Stimulated activated CD8-positive, alpha-beta memory T cell treated with anti-CD3 and anti-CD28 coated beads, Interleukin-4, amount 100 ng/mL, for 4 hours (primary cell): ENCODE measurements at regions not wholly inside any gene's neighbourhood (a gene's known extent, or its start where the extent isn't known, plus 50 kb on each side); places are given as distances from the start of the nearest gene placed in this dataset.

Experiments used
- DNase-seq, 2 donors: peaks; one replicate each; pipeline ENCODE4 v3.0.0-alpha.2; 2020; ENCODE audit warnings: low read depth in 2 of 2, low spot score in 1 of 2

DNA sequence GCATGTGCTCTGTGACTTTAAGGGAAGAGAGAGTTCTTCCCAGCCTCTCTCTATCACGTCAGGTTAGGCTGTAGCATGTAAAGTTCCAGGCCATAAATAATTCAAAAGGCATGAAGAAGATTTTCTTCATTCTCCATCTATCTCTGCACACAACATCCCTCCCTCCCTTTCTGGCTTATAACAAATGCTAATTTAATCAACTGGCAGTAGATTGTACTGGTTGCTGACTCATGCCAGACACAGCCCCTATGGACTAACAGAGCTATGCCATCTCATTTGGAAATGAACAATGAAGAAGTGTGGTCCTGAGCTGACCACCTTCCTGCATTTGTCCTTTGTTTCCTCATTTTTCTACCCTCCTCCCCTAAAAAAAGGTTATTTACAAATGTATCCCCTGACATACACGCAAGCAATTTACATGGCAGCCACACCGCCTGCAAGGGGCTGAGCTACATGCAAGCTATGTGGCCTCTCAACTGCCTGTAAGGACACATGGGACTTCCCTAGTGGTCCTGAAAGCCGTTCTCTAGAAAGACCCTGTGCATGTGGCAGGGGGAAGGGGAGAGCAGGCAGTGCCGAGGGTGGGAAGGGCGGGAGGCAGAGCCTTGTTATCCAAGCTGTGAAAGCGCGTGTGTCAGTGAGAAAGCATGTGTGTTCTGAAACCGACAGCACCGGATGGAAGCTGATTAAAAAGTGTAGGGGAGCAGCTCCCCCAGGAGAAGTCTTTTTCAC, 90.9 kb upstream of the KLF7 start:
- DNase-seq = no peak

DNA sequence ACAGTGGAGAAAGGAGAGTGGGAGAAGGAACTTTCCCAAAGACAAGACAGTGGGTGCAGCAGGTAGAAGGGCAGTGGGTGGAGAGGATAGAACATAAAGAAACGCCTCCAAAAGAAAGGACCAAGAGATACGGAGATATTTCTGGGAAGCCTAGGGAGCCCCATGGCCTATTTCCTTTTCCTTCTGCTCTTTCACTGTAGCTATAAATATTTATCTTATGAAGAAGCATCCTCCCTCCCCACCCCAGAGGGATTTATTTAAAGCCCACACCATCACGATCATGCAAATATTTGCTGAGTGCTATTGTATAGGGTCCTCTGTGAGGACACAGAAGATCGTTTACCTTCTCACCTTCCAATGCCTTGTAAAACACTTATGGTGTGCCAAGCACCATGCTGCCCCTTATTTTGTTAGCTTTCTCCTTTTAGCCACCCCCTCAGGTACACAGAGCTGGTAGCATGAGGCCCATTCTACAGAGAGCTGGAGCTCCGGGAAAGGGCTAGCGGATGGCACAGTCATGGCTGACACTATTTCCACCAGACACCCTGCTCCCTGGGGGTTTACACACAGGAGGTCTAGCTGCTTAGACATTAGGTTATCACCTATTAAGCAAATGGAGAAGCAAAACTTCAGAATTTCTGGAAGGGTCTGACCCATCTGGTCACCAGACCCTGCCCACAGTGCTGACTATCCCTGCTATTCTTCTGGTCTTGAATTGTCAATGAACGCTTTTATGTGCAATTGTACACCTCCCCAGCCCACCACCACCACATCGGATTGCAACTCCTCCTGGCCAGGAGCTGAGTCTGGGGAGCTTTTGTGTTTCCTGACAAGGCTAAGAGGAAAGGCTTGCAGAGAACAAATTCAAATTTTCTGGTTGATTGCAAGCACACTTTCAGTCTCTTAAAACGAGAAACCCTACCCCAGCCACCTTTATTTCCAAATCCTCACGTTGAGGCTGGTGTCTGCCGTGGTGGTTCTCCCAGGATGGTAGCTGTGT, 91.8 kb upstream of the KLF7 start:
- DNase-seq = no peak

DNA sequence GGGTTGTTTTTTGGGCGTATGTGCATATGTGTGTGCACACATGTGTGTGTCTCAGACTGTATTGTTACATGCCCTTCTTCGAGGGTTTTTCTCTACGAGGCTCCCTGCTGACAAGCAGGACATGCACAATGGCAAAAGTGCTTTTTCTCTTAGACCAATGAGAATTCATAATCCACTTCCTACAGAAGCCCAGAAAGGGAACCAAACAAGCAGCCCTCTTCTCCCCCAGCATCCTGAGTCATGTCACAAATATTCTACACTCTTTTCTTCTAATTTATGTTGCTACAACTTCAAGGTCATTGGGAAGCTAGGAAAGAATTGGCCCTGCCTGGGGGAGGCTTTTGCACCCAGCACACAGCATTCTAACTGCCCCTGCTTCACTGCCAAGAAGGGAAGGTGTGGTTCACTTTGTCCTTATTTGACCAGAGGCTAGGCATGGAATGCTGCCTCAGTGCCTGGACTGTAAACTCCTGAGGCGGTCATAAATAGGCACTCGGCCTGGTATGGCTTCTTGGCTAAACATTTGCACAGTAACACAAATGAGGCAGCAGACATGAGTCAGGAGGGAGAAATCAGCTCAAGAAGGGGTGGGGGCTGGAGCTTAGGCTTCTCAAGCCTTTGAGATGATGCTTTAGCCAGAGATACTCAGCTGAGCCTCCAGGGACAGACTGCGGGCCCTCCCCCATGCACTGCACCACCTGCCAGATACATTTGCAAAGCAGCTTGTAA, 92.7 kb upstream of the KLF7 start:
- DNase-seq = no peak

DNA sequence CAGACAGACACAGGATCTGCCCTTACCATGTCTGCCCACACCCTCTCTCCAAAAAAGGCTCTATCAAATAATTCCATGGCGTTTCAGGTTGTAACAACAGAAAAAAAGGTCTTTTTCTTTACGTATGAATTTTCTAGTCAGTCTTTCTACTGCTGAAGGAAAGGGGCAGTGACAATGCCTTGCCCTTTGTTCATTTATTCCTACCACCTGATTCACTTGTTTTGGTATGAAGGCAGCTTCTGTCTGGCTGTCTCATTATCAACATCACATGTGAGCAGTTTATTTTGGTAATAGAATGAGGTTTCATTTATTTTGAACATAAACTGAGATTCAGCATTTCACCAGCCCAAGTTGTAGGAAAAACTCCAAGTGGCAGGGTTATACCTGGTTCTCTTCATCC, 94.3 kb upstream of the KLF7 start:
- no peak for DNase-seq

DNA sequence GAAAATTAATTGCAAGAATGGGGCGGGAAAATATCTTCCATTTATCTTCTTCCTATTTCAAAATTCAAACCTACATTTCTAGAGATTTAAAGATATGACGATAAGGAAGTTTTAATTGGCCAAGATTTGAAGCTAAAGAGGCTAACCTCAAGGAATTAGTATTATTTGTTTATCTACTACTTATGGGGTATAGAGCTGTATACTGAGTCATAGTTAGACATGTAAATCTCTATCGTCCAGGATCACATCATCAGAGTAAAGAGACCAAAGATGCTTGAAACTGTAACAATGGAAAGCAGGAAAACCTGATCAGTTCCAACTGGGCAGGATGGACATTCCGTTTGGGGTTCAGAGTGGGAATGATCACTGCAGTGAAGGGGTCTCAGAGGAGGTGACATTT, 95.2 kb upstream of the KLF7 start:
- no peak for DNase-seq

DNA sequence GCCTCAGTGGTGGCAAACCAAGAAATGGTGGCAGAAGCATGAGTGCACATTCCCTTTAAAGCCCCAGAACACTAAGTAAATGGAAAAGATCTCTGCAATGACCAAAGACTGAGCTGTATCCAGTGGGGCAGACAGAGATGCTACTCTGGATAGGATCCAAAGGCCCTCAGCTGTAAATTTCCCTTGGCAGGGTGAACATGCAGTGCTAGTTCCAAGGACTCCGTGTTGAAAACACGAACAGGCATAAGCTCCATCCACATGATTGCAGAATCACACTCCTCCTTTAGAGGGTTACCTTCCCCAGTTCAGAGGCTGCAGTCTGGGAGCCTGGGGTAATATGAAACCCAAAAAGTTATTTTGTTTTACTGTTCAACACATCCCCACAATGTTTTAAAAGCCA, 98.6 kb upstream of the KLF7 start:
- DNase-seq = no peak

DNA sequence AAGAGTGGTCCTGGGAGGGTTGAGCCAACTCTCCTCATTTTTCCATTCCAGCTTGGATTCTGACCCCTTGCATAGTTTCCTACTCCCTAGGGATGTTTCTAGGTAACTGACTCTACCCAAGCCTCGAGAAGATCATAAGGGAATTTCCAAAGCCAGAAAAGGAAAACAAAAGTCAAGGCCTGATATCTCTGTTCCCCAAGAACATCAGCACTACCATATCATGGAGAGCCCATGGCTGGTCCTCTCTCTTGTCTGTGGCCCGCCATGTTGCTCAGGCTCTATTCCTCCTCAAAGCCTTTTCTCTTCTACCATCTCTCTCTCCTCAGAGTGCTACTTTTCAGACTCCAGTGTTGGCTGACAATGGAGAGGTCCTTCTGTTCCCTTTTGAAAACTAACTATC, 99.6 kb upstream of the KLF7 start:
- DNase-seq = no peak

DNA sequence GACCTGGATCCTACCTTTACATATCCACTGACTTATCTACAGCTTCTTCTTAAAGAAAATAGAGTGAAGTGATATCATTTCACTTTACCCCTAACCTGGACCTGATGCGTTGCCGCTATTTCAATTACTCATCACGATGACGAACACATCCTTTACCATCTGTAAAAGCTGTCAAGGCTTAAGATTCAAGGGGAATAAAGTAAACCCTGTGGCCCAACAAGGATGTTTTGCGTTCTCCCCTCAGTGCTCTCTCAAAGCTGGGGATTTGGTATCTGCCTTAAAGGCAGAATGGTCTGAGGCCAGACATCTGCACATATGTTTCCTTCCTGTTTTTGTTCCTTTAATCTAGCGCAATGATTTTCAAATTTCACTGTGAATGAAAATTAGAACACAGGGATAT, 100.1 kb upstream of the KLF7 start:
- DNase-seq = no peak

DNA sequence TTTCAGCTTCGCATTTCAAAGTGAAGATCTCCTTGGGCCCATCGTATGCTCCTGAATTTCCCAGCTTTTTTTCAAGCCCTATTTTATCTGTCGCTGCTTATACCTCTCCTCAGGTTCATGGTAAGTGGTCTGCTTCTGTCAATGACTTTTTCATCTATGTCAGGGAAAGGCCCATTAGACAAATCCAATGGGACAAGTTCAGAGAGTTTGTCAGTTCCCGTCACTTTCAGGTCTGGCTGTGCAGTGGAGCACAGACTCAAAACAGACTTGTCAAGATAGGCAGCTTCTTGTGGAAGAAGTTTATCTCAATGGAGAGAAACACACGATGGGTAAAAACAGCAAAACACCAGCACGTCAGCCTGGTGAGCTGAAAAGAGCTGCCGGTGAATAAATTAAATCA, 100.9 kb upstream of the KLF7 start:
- DNase-seq = no peak

DNA sequence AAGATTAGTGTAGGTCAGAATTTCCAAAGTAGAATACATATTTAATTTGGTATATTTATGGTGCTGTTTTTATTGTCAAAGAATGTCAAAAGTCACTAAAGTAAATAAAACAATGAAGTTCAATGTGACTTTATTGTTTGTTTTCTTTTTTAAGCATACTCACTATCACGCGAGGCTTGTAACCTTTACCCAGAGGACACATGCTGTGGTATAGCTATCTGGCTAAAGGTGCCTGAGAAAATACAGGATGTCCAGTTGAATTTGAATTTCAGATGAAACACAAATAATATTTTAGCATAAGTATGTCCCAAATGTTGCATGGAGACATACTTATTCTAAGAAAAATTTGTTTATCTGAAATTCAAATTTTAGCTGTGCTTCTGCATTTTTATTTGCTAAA, 103.3 kb upstream of the KLF7 start:
- DNase-seq = no peak

DNA sequence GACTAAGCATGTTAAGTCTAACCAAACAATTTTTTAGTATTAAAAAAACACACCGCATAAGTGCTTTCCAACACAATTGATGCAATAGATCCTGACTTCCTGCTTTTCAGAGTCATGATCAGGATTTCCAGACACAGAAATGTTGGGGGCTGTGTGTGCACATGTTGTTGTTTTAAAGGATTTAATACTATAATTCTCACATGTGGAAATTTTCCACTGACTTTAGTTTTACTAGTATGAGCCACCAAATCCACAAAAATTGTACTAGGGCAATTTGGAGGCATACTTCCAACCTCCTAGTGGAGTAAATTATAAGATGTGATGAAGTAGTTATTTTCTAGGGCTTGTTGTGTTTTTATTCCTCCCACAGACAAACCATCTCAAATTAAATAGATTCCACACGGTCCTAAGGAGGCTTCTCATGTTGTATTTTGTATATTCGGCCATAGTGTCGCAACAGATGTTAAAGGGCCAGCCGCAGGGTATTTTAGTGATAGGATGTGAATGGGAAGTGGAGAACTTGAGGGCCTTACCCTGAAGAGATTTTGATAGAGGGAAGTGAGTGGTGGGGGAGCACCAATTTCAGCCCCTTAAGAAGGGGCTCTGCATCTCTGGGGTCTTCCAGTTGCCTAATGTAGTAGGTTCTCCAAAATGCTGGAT, 108.9 kb upstream of the KLF7 start:
- no peak for DNase-seq

DNA sequence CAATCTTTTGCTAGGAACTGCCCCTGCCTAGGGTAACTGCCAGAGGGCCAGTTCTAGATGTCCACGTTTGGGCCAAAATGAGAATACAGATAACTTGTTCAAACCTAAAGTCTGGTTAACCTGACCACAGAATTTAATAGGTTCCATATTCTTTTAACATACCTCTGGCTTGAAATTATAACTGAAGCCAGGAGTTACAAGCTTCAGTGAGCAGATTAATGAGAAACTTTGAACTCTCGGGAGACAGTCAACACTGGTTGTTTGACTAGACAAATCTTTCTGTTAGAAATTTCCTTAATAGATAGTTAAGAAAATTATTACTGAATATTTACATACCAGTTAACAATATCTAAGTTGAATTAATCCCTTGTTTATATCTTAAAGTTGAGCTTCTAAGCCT, 110.0 kb upstream of the KLF7 start:
- DNase-seq = no peak

DNA sequence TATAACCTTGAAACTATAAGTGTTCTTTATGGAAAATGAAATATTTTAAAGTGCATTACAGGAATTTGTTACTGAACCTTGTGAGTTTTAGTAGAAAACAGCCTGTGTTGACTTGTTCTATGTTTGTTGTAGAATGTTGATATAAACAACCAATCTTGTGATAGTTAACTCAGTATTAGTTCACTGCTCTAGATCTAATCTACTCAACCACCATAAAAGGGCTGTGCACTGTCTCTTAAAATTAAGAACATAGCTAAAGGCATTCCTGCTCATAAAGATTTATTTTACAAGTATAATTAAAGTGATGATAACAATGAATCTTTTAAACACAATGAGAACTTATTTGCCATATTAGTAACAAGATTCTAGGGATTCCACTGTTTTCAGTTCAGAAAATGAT, 110.5 kb upstream of the KLF7 start:
- DNase-seq = no peak

DNA sequence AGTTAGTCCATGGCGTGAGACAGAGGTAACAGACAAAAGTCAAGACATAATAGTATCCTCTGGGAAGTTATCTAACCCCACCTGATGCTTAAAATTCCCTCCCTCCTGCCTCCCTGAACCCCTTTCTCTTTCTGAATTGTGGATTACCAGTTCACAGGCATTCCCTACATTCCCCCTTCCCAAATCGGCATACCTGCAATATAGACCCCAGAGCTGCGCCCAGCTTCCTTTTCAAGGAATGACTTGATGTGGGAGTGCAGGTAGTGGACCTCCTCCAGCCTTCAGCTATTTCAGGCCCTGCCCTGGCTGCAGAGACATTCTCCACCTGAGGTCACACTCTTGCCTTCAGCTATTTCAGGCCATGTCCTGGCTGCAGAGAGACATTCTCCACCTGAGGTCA, 111.1 kb upstream of the KLF7 start:
- DNase-seq = no peak

DNA sequence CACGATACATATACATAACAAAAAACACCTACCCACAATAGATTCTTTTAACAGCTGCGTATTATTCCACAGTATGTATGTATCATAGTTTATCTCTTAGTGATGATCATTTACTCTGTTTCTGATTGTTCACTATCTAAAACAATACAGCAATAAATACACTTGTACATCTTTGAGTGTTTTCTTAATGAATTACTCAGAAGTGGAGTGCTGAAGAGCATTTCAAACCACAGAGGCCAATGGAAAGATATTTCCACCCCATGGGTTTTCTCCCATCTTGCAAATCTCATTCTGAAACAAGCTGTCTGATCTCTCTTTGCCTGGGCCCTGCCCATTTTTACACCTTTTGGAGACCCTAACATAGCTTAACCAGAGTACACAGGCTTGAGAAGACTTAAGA, 113.8 kb upstream of the KLF7 start:
- no peak for DNase-seq

DNA sequence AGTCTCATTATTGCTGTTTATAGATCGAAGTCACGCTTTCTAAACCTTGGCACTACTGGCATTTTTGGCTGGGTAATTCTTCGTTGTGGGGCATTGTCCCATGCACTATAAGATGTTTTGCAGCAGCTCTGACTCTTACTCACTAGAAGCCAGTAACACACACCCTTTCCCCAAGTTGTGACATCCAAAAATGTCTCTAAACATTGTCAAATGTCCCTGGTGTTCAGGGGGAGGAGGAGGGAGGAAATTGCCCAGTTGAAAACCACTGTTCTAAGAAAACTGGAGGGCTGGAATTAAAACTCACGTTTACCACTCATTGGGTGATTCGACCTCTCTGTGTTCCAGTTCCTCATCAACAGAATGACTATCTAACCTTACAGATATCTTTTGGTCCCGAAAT, 115.7 kb upstream of the KLF7 start:
- no peak for DNase-seq

DNA sequence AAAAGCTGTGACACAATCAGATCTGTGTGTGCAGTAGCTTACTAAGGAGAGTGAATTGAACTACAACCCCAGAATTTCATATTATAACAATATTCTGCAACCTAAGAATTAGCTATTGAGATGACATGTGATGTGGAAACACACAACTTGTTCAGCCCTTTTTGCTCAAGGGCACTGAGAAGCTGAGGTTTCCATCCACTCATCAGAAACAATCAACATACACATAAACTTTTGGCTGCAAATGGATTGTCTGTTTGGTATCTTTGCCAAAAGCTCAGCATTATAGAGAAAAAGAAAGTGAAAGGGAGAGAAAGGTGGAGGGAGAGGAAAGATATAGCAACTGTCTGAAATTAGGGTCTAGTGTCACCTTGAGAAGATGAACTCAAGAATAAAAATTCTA, 117.2 kb upstream of the KLF7 start:
- no peak for DNase-seq

DNA sequence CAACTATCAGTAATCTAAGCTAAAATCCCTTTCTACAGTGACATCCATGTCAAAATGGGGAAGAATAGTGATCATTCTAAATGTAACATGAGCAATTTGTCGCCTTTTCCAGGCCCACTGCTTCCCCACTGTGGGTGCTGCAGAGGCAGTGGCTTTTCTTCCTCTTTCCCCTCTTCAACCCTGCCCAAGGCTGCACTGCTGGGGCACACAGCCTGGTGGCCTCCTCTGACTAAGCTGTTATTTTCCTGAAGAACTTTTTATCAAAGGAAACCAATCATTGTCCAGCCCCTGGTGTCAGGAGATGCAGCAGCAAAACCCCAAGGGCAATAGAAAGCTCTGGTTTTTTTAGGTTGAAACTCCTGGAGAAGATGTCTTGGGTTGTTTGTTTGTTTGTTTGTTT, 117.6 kb upstream of the KLF7 start:
- no peak for DNase-seq

DNA sequence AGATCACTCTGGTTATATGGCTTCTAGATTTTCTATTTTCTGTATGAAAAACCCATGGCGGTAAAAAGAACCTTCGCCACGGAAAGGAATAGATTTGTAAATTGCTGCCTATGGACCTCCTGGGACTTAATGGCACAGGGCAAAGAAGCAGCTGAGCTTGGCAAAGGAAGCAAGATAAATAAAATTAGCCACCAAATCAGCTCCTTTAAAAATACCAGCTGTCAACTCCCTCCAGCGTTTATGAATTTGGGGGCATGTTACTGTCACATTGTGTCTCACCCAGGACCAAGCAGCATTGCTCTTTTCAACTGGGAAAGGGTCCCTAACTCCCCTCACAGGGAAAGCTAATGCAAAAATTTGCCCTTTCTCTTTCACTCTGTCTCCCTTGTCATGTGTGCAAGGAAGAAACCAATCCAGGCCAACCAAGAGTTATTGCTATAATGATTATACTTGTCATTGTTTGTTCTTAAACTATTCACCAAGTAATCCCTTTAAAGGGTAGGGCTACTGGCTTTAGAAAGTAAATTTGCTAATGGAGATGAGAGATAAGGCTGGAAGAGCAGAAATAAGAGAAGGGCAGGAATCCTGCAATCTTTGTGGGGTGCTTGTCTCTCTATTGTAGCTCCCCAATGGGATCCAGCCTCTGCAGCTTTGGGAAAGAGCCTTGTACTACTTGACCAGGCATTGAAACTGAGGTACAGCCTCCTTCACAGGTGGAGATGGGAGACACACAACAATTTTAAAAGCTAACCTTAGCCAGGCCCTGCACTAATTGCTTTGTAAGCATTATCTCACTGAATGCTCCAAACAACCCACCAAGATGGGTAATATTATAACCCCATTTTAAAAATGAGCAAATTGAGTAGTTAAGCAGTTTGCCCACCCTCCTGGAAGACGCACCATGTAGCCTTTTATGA, 119.1 kb upstream of the KLF7 start:
- no peak for DNase-seq

DNA sequence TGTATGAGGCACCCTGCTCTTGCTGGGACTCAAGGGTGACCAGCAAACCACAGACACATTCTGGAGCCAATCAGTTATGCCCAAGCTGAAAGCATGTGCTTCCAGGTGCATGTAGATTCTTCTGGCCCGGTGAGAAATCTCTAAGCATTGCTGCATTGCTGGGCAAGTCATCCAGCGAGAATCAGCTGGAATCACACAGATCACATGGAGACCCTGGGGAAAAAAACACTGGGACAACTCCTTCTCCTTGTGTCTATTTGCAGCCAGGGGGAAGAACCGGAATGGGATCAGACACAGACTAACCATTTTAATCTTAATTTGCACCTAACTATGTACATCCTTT, 119.7 kb upstream of the KLF7 start:
- no peak for DNase-seq
